OCI-M1 (cell line): ENCODE measurements at regions not wholly inside any gene's neighbourhood (a gene's known extent, or its start where the extent isn't known, plus 50 kb on each side); places are given as distances from the start of the nearest gene placed in this dataset.
"Not testable (repeated sequence)": the region's sequence is repeated elsewhere in the genome, so short reads cannot be mapped to it uniquely, and the experiment has no call there.

ENCODE experiments used
- DNase-seq: peaks from one replicate; lab custom pipeline; 2025; lab: John Stamatoyannopoulos, UW

GRCh38 chr7:121744877-121745276 lies 128.1 kb upstream of the PTPRZ1 start:
- peak; percentile 18 for DNase-seq

GRCh38 chr7:121744319-121744718 lies 128.6 kb upstream of the PTPRZ1 start:
- no peak for DNase-seq

DNA sequence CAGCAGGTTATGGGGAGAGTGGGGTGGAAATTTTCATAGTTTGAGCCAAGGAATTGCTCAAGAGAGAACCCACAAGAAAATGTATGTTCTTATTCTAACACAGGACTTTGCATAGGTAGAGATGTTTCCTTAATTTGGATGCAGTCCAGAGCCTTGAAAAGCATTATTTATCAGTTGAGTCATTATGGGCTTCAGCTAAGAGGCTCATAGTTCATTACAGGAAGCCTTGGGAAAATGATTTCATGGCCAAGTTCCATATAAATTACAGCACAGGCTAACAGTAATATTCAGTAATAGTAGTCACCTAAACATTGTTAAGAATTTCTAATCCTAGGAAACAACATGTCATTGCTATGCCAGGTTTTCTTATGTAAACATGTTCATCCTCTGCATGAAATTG lies 131.1 kb upstream of the PTPRZ1 start:
- no peak for DNase-seq

- DNase-seq: no peak
Observed at GRCh38 chr7:121739465-121739864, 133.5 kb upstream of the PTPRZ1 start.

GRCh38 chr7:121730869-121731268 lies 142.1 kb upstream of the PTPRZ1 start:
- no peak for DNase-seq

DNA sequence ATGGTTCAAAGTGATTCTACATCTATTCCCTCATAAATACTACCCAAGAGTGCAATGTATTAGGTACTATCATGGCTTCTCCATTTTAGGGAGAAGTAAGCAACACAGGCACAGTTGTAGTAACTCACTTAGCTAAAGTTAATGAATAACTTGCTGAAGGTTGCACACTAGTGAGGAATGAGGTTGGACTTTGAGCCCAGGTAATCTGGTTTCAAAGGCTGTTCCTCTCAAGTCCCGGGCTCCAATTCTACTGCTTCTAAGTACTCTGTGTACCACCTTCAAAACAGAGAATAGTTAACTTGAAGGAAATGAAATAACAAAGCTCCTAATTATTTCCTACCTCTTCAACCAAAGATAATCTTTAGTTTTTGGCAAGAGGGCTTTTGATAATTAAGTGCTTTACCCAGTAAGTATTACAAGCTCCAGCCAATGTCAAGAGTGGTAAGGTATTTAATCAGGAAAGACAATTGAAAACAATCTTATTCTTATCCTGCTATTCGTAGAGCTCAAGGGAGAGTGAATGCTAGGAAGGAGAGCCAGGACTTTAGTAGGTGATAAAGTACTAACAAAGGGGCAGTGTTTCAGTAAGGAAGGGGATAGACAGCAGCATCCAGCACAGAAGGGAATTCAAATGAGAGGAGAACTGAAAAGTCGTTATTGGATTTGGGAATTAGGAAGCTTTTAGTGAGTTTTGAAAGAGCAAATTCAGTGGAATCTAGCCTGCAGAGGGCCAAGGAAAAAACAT lies 158.2 kb upstream of the PTPRZ1 start:
- no peak for DNase-seq

- not testable (repeated sequence) for DNase-seq
Observed at GRCh38 chr7:121712961-121713360, 160.0 kb upstream of the PTPRZ1 start.

- DNase-seq: no peak
Observed at GRCh38 chr7:121697731-121698316, 175.1 kb upstream of the PTPRZ1 start.

DNA sequence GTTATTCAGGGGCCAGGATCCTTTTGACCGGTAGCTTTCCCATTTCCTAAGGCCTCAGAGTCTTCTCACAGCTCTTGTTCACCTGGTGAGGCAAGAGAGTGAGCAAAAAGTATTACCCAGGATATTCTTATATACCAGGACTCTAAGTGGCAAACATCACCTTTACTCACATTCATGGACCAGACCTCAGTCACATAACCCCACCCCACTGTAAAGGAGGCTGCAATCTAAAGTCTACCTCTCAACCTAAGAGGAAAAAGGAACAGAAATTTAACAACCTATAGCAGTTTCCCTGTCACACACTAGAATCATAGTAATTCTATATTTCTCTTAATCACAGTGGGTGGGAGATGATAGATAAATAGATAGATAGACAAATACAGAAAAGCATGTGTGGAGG lies 176.0 kb upstream of the PTPRZ1 start:
- no peak for DNase-seq

GRCh38 chr7:121689749-121690148 lies 183.2 kb upstream of the PTPRZ1 start:
- no peak for DNase-seq

GRCh38 chr7:121681700-121682099 lies 191.3 kb upstream of the PTPRZ1 start:
- no peak for DNase-seq

- no peak for DNase-seq
Observed at GRCh38 chr7:121676168-121676567, 196.8 kb upstream of the PTPRZ1 start.

GRCh38 chr7:121674455-121674854 lies 198.5 kb upstream of the PTPRZ1 start:
- DNase-seq: not testable (repeated sequence)

GRCh38 chr7:121669144-121669543 lies 203.8 kb upstream of the PTPRZ1 start:
- DNase-seq: no peak

- no peak for DNase-seq
Observed at GRCh38 chr7:121666306-121666705, 206.7 kb upstream of the PTPRZ1 start.

DNA sequence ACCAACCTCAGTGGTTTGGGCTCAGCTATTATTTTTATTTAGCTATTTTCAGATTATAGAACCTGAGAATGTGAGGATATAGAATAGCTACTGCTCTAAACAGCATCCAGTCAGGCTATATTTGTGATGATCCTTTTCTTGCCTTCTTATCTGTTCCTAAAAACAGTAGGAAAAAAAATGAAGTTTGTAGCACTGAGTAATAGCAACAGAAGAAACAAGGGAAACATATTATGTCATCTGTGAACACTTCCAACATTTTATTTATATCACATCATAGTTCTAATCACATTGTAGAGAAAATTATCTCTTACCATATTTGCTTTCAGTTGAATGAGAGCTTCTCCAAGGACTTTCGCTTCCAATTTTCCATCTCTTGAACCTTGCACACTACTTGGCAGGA lies 229.6 kb upstream of the PTPRZ1 start:
- DNase-seq: no peak

GRCh38 chr7:121639705-121640104 lies 233.3 kb upstream of the PTPRZ1 start:
- DNase-seq: no peak

DNA sequence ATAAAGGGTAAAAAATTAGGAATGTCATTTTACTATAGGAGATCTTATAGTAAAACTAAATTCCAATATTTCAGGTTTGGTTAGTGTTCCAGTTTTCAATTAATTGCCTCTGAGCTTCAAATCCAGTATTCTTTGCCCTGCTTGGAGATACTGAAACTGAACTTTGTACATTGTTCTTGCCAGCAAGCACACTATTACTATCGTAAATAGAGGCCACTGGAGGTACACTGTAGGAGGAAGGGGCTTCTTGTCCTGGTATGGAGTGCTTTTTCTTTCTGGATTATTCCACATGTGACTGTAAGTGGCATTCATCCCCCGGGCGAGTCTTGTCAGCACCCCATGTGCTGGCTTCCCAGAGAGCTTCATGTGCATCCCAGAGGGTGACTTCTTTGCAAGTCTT lies 234.7 kb upstream of the PTPRZ1 start:
- no peak for DNase-seq

DNA sequence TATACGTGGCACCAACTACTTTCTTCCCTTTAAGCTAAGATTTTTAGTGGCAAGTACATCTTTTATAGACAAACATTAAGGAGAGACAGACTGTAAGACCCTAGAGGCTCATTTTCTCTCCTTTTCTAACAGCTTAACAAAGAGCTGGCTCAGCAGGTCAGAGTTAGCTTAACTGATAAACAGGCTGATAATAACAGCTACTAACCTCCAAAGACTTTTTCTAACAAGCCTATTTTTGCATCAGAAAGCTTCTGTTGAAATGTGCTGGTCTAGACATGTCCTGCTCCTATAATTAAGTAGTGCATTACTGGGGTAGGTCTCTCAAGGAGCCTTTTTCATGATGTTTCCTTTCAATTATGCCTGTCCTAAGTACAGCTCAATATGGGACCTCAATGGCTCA lies 238.2 kb upstream of the FAM3C start:
- DNase-seq: no peak

DNA sequence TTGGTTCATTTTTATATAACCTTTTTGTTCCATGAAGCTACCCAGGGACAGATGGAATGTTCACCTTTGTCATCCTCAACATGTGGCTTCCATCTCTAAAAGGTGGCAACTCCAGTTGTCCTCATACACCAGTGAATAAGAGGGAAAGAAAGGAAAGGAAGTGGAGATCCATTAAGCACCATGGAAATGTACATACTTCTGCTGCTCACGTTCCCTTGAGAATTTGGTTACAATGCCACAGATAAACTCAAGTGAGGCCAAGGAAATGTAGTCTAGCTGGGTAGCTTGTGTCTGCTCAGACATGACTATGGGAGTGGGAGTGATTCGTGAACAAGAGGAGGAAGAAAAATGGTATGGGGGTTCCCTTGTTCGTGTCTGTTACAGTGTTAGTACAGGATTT lies 237.1 kb upstream of the FAM3C start:
- no peak for DNase-seq

DNA sequence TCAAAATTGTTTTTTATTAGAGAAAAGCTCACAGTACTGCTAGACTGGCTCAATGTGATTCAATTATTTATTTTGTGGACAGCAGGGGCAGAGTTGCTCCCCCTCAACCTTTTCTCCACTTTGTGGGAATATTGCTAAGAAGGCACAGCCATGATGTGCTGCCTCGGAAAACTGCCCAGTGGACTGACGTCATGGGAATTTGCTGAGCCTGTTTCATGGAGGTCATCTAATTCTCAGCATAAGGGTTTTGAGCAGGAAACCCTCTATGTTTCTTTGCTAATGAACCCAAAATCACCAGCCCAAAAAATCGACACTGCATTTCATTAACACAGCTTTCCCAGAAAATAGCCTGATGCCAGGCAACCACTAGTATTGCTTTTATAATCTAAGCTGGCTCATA lies 228.8 kb upstream of the FAM3C start:
- DNase-seq: no peak

DNA sequence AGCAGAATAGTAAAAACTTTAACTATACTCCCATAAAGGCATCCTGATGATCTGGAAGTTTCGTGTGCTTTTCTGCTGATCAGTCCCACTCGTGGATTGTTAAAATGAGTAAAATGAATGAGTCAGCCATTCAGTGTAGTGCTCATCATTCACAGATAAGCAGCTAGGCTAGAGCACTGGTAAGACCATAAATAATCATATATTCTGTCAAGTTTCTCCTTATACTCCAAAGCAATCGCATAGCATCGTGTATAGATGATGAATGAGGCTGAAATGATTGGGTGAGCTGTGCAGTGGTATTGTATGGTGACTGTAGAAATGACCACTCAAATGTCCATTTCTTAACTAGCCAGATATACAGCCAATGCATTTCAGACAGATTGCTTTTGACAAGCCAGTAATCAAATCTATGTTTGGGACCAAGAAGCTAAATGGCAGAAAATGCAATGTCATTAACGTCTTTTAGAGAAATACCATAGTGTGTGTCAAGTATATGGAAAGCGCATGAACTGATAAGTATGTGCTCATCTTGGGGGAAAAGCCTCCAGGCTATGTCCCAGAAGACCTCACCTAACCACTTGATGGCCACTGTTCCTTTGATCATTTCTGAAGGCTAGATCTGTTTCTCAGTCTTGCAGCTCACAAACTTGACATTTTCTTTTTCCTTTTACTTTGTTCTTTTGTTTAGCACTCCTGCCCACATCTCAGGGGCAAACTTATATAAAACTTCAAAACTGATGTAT lies 227.2 kb upstream of the FAM3C start:
- DNase-seq: peak; percentile 73

GRCh38 chr7:121621937-121622336 lies 225.8 kb upstream of the FAM3C start:
- no peak for DNase-seq
